ENCODE measurements at regions not wholly inside any gene's neighbourhood (a gene's known extent, or its start where the extent isn't known, plus 50 kb on each side); places are given as distances from the start of the nearest gene placed in this dataset.
A peak's percentile ranks its signal among the peaks of the same experiment; 100 is the strongest.

DNA sequence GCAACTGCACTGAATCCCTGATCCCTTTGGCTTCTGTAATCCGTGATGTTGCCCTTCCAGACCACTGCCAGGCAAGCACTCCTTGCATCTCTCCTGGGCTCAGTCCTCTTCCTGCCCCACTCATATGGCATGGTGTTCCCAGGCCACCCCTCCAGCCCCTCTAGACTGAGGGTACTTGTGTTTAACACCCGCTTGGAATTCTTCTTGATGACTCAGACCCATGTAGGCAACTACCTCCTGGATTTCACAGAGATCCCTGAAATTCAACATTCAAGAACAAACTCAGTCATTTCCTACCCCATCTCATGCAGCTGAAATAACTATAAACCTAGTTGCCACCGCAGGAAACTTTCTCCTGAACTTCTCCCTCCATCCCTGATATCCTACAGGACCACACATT is 541.9 kb upstream of the CDH11 start:
- no peak for DNase-seq

DNA sequence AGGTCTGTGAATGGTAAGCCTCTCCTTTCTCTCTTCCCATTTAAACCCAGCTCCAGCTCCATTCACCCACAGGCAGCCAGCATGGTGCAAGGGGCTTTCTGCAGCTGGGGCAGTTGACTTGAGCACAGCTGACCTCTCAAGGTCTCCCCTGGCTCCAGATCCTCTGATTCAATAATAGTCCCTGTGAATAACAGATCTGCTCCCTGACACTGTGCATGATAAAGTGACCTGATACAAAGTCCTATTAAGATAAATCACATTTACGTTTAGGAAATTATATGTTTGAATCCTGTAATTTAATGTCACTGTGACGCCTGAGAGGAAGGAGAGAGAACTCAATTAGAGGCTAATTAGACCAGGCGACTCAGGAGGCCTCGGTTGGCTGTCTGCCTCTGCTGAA is 540.4 kb upstream of the CDH11 start:
- no peak for DNase-seq

DNA sequence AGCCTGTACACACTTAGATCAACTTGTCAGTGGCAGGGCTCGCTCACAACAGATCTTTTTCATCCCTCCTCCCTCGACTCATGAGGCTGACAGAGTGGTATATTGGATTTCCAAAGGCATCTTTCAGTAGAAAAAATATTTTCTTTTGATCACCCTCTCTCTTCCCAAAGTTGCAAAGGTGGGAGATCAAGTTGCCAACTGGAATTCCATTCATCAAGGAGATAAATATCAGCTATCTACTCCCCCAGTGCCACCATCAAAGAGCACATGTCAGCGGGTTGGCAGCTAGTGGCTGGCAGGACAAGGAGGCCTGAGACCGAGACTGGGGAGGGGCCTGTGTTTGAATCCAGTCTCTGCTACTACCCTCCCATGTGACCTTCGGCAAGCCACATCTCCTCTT is 539.7 kb upstream of the CDH11 start:
- no peak for DNase-seq

DNA sequence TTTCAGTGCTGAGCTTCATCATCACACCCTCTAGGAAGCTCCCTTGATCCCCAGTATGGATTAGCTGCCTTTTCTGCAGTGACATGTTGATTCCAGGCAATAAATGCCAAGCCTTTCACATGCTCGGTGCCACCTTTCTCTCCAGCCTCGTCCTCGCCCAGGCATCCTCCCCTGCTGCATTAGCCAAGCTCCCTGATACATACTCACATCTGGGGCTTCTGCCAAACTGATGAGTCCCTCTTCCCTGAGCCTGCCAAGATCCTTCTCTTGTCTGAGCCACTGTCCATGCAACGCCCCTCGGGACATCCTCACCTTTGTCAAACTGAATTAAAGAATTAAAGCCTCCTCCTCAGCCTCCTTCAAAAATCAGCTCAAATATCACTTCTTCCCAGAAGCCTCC is 538.5 kb upstream of the CDH11 start:
- no peak for DNase-seq

DNA sequence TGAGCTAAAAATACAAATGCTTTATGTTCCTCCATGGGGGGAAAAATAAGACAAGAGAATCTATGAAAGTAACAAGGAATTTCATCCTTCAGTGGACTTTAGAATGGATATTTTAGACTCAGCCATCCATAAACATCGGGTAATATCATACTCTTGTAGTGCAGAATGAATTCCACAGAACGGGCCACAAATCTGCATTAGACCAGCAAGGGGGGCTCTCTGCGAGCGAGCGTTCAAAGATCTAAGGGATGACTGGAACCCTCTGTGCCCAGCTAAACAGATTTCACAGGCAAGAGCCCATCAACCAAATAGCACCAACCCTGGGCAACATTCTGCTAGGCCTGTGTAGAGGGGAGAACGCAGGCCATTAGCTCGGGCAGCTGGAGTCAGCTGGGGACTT is 537.9 kb upstream of the CDH11 start:
- no peak for DNase-seq

DNA sequence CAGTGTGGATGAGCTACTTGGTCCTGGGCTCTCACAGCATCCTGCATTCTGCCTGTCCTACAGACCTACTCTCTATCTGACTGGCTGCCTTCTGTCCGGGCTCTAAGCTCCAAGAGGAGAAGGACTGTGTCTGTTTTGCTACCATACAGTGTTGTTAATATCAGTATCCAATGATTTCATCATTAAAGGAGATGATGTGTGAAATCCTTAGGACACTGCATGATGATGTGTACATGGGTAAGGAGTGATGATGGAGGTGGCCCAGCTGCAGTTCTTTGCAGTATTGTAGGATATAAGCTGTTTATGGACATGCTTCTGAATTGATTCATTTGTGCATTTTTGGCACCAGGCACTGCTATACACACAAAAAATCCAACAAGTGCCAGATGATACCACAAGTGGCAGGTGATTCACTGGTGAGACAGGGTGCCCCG is 536.9 kb upstream of the CDH11 start:
- DNase-seq = no peak

DNA sequence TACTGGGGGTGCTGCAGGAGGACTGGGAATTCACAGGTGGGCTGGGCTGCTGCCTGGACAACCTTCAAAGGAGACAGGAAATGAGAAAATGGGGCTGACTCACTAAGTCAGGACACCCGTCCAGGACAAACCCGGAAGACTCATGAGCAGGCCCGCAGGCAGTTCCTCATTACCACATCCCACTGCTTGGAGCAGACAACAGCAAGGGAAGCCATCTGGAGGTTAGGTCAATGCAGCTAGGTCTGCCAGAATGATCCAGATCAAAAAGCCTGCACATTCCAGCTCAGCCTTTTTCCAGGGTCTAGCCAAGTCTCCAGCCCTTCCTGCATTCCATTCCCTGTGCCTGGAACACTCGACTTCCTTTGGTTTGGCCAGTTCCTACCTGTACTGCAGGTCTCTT is 536.5 kb upstream of the CDH11 start:
- peak; percentile 30 for DNase-seq

DNA sequence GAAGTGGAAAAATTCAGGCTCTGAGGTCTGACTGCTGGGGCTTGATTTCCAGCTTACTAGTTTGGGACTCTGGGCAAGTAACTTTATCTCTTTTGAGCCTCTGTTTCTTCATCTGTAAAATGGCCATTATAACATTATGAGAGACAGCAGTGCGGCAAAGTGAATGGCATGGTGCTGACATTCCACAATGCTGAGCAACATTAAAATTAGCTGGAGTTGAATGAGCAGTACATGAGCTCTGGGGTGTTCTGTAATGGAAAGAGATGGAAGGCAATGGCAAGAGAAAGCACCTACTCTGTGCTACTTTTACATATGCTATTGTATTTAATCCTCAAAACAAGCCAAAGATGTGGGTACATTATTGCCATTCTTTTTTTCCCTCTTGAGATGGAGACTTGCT is 535.7 kb upstream of the CDH11 start:
- no peak for DNase-seq

DNA sequence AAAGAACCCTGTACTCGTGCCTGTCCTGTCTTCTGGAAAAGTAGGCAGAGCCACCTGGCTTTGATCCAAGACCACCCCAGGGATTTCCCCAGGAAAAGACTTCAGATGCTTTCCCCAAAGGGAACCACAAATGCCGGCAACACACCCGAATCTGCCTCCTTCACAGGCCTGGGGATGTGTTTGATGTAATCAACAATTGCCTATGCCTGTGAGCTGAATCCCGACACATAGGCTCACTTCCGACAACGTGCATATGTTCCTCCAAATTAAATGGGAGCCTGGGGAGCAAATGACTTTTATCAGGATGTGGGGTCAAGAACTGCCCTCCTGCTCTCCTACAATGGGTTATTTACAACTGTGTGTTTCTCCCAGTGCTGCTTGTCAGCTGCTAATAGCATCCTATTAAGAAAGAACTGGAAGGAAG is 535.2 kb upstream of the CDH11 start:
- DNase-seq = no peak

DNA sequence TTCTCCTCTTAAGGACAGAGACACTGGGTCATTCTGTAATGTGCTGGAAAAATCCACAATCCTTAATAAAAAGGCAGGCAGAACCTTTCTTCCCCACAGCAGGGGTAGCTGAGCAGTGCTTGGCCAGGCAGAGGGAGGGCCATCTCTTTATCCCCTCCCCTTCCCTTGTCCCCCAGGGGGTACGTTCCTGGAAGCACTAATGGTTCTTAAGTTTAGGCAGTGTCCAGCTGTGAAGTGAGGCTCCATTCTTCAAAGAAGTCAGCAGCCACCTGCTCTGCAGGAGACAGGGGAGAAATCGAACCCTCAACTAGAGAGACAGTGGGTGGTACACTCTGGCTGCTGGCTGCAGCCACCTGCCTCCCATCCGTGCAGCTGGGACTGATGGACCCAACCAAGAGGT is 533.9 kb upstream of the CDH11 start:
- DNase-seq = no peak

DNA sequence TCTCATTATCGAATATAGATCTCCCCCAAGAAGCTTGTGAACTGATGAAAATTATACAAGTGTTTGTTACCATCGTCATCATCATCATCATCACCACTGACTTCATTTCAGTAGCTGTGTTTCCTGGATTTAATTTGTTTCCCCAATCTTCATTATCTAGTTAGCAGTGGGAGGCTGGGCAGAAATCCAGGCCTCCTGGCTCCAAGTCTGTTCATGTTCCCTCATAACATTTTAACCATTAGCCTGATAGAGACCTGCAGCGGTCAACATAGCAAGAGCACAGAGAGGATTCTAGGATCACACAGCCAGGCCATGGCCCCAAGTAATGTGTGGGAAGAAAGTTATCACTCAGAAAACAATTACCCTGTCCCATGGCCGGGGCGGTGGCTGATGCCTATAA is 526.2 kb upstream of the CDH11 start:
- no peak for DNase-seq

DNA sequence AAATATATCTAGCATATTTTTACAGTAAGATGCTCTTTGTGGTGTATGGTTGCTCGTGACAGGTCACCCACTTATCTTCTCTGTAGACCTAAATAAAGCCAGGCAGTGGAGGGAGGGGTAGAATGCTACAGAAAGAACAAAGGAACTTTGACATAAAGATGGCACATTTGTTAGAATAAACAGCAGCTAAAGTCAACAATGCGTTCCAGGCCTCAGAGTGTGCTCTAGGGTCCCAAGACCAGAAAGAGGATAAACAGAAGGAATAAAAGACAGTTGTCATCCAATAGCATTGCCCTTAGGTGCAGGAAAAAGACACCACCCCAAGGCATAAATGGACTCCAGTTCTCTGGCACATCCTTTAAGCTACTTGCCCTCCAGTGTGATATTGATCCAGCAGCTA is 523.0 kb upstream of the CDH11 start:
- no peak for DNase-seq

DNA sequence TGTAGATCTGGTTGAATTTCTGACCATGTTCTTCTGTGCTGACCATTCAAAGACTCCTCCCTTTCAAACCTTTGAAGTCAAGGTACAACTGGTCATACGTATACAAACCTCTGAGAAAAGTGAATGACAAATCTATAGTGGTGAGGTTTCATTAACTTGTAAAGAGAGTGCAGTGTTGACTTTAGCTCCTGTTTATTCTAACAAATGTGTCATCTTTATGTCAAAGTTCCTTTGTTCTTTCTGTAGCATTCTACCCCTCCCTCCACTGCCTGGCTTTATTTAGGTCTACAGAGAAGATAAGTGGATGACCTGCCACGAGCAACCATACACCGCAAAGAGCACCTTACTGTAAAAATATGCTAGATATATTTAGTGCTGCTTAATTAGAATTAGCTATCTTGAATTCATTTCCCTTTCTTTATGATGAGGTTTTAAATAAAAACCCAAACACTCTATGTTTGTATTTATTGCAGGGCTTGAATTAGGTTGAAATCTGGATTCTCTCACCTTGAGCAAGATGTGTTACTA is 520.0 kb upstream of the CDH11 start:
- DNase-seq = no peak

DNA sequence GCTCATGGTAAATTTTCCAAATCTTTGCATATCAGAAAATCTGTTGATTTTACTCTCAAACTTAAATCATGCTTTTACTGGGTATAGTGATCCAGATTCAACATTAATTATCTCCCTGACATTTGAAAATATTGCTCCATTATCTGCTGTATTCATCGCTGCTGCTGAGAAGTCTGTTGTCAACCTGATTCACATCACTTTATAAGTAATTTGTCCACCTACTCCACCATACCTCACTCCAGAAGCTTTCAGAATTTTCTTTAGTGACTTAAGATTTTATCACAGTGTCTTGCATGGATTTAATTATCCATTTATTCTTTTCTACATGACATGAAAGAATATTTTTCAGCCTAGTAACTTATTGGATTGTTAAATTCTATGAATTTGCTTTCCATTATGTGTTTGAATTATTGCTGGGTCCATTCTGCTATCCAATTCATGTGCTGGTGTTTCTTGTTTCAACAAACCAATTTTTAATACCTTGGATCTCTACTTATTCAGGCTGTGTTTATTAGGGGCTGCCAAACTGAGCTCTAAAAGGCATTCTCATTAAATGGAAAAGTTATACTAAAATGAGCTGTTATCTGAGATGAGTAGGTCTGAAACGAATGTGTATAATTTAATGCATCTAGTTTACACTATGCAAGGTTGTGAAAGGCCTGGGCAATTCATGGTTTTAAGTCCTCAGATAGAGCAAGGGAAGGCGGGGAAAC is 519.3 kb upstream of the CDH11 start:
- DNase-seq = no peak

DNA sequence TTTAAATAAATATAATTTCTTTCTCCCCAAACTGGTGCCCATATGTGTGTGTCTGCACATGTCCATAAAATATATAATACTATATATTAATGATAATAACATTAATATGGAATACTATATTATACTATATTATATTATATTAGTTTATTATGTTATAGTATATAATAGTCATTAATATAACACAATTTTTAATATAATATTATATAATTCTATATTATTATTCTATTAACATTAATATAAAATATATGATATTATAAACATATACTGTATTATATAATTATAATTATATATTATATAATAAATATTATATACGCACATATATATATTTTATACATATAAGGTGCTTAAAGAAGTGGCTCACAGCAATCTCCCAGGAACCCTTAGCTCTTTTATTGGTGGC is 513.0 kb upstream of the CDH11 start:
- no peak for DNase-seq

DNA sequence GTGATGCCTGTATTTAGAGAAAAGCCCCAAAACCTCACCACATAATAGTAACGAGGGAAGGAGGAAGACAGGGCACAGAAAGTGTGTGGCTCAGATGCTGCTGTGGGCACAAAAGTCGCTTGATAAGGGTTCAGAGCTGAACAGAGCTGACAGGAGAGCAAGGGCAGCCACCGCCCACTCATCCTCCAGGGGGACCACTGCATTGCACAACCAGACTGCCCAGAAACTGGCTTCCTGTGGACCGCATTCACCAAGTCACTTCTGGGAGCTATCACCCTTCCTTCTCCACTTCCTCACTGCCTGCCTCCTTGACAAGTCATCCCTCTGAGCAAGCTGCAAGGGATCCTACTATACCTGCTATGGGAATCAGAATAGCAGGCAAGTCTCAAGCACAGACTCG is 512.4 kb upstream of the CDH11 start:
- DNase-seq = no peak

DNA sequence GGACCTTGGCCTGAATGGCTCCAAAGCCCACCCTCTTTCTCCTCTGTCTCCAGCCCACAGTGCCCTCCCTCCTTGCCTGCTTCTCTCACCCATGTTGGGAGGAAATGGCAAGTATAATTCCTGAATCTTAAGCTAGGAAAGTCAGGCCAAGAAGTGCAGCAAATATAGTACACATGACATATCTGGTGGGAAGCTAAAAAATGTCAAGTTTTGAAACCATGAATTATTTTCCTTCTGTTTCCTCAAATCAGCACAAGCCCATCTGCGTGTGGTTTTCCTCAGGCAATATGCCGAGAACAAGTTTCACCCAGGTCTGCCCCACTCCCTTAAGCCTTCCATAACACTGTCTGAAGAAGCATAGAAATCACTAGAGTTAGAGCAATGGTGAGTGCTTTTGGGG is 502.8 kb upstream of the CDH11 start:
- no peak for DNase-seq

DNA sequence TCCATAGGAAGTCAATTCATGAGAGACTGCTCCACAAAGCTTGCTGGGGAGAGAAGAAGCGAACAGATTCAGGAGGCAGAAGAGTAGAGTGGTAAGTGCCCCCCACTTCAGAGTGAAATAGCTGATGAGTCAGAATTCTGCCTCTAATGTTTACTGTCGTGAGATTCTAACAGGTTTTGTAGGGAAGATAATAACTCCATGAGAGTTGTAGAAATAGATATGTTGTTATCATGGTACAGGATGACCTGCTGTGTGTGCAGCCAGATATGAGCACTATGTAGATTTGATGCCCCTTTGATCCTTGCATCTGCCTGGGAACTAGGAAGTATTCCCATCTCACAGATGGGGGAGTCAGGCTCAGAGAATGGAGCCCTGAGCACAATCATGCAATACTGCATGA is 502.4 kb upstream of the CDH11 start:
- DNase-seq = no peak

DNA sequence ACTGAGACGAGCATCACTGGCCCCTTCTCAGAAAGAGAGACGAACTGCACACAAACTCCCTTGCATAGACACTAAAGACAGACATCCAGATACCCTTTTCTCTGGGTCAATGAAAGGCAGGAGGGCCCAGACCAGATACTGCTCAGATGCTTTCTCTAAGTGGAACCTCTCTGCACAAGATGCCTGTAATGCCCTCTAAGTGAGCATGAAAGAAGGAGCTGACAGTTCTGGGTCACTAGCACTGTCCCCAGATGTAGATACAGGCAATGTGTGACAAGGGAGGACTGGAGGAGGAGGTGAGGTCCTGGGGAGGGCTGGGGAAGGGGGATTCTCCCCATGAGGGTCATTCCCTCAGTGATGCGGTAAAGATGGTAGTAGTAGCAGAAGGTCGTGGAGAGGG is 501.0 kb upstream of the CDH11 start:
- DNase-seq = no peak

DNA sequence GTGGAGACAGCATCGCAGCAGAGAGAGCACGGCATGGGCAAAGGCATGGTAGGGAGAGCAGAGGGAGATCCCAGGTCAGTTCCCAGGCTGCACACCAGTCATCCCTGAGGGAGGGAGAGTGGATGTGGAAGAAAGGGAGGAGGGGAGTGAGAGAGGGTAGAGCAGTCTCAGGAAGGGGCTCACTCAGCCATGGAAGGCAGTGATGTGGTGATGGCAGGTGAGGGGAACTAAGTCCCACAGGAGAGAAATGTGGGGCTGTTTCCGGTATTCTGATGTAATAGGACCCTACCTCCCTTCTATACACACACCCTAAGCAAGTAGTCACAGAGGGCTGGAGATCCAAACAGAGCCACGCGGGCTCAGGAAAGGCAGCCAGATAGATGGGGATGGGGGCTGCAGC is 500.3 kb upstream of the CDH11 start:
- no peak for DNase-seq

DNA sequence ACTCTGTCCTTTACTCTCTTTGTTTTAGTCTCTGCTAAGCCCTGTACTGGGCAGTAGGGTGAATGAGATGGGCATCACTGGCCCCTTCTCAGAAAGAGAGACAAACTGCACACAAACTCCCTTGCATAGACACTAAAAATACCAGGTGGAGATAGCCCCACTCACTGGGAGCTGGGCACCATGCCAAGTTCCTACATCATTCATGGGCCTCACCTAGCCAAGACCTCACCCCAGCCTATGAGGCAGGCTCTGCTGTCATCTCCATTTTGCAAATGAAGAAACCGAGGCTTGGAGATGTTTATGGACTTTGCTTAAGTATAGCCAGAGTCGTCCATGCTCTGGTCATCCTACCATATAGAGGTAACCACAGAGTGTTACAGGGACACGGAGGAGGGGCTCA is 499.8 kb upstream of the CDH11 start:
- no peak for DNase-seq

DNA sequence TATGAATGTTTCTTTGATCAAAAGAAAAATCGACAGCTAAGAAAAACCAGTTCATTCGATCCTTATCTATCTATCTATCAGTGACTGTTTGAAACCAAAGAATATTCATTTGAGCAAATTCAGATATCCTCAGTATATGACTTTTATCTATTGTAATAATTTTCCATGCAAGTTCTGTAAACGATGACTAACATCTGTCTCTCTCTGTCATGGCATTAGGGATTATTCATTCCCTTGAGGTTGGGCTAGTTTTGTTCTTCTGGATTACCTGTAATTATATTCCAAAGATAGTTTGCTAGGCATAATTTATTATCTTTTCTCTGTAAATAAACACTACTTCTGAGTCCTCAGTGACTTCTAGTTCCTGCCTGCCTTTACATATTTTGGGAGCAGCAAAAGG is 497.7 kb upstream of the CDH11 start:
- no peak for DNase-seq

DNA sequence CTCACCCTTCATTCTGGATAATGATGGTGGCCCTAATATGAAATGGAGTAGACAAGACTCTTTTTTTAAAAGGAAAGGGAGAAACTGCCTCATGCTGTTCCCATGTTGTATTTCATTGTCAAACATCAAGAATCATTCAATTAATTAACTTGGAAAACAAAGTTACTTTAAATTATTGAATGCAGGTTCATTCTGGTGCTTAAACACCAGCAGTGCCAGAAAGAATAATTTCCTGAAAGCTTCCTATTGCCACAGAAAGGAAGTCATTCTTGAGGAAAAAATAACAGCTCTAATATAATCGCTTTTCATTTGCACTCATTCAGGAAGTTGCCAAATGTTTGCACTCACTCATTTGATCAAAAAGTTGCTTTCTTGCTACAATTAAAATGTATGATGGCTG is 497.1 kb upstream of the CDH11 start:
- DNase-seq = no peak

DNA sequence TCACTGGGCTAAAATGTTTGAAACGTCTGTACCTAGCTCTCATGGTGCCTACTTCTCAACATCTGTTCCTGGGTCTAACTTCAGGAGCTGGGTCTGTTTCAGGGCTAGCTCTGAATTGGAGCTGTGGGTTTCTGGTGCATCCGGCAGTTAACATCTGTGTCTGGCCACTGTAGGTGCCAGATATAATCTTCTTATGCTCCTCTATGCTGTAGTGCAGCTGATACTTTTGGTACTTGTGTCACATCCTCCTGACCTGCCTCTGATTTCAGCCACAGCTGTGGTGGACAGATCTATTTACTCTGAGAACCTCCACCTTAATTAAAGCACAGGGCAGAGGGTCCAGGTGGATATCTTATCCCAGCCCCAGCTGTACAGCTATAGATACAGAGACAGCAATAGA is 496.5 kb upstream of the CDH11 start:
- DNase-seq = no peak

DNA sequence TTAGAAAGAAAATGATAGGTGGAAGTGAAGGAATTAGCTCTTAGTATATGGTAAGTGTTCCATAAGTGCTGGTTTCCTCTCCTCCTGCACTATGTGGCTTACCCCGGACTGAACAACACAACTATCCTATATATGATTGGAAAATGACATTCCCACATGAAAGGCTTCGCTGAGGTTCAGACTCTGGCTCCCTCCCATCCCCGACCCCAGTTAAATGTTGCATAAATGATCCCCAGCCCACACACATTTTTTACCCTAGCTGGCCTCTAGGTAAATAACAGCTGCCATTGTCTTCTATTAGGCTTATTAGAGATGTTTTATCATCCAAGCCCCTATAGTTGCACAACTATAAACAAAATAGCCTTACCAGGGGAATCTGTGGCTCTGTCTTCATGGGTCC is 495.6 kb upstream of the CDH11 start:
- DNase-seq = no peak
